ENCODE measurements at regions not wholly inside any gene's neighbourhood (a gene's known extent, or its start where the extent isn't known, plus 50 kb on each side); places are given as distances from the start of the nearest gene placed in this dataset.

- DNase-seq (ENCODE audit: low spot score), result no peak
- H3K27ac ChIP-seq (ENCODE audit: poor library complexity, severe bottlenecking), result no peak overlapping the region
- no peaks in the 10 kb centered on the region for H3K9me3 ChIP-seq (ENCODE audit: severe bottlenecking)
- TF ChIP-seq, protein P1, sequence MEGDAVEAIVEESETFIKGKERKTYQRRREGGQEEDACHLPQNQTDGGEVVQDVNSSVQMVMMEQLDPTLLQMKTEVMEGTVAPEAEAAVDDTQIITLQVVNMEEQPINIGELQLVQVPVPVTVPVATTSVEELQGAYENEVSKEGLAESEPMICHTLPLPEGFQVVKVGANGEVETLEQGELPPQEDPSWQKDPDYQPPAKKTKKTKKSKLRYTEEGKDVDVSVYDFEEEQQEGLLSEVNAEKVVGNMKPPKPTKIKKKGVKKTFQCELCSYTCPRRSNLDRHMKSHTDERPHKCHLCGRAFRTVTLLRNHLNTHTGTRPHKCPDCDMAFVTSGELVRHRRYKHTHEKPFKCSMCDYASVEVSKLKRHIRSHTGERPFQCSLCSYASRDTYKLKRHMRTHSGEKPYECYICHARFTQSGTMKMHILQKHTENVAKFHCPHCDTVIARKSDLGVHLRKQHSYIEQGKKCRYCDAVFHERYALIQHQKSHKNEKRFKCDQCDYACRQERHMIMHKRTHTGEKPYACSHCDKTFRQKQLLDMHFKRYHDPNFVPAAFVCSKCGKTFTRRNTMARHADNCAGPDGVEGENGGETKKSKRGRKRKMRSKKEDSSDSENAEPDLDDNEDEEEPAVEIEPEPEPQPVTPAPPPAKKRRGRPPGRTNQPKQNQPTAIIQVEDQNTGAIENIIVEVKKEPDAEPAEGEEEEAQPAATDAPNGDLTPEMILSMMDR (IDR thresholded peaks at IDR 0.05; ENCODE audit: poor library complexity, severe bottlenecking), result no peak
- H3K4me1 ChIP-seq (ENCODE audit: insufficient read depth, poor library complexity, severe bottlenecking), result no peaks in the 10 kb centered on the region
- ATAC-seq (ENCODE audit: low read depth), result no peak
- no peaks in the 10 kb centered on the region for H3K36me3 ChIP-seq (ENCODE audit: low read depth)
- no peak overlapping the region for H3K4me3 ChIP-seq (ENCODE audit: severe bottlenecking)
- no peaks in the 10 kb centered on the region for H3K27me3 ChIP-seq (ENCODE audit: insufficient read depth, poor library complexity, severe bottlenecking)
These were observed 51.7 kb upstream of the KCNMA1 start for GRCh38 chr10:77689339-77689738.

- DNase-seq (ENCODE audit: low spot score), result no peak
These were observed 50.0 kb upstream of the KCNMA1 start for GRCh38 chr10:77687621-77688020.

More at GRCh38 chr10:77687621-77688020, 50.0 kb upstream of the KCNMA1 start:
- Histone ChIP-seq H3K27ac (ENCODE audit: poor library complexity, severe bottlenecking) (no peak overlapping the region), H3K36me3 (ENCODE audit: low read depth) (no peaks in the 10 kb centered on the region), H3K4me1 (ENCODE audit: insufficient read depth, poor library complexity, severe bottlenecking) (no peaks in the 10 kb centered on the region), H3K4me3 (ENCODE audit: severe bottlenecking) (no peak overlapping the region), H3K9me3 (ENCODE audit: severe bottlenecking) (no peaks in the 10 kb centered on the region), H3K27me3 (ENCODE audit: insufficient read depth, poor library complexity, severe bottlenecking) (no peaks in the 10 kb centered on the region)
- TF ChIP-seq, protein P1 (IDR thresholded peaks at IDR 0.05; ENCODE audit: poor library complexity, severe bottlenecking), result no peak
- no peak for ATAC-seq (ENCODE audit: low read depth)
